ENCODE measurements at regions not wholly inside any gene's neighbourhood (a gene's known extent, or its start where the extent isn't known, plus 50 kb on each side); places are given as distances from the start of the nearest gene placed in this dataset.
"Not testable (repeated sequence)": the region's sequence is repeated elsewhere in the genome, so short reads cannot be mapped to it uniquely, and the experiment has no call there.

DNA sequence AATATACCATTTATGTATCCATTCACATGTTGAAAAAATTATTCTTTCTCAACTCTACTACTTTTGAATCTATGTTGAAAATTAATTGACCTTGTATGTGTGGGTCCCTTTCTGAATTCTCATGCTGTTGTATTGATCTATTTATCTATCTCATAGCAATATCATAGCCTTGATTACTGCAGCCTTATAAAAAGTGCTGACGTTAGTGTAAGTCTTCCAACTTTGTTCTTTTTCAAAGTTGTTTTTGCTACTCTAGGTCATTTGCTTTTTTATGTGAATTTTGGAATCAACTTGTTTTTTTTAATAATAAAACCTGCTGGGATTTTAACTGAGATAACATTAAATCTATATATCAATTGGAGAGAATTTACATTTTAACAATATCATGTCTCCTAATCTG, 52.2 kb upstream of the PAX3 start:
- DNase-seq, result no peak

DNA sequence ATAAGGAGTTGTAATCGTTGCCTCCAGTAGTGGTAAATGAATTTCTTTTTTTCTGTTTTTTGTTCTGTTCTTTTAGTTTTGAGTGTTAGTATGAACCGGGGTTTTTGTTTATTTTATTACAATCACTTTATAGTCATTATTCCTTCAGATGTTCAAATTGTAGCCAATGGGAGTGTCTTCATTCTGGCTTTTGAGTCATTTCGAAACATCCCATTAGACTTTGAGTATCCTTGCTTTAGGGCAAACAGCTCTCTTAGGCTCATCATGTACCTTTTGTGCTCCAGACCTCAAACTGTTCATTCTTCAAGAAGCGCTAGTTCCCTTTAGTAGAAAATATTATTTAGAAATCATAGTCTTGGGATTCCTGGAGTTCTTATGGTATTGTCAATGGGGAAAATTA, 54.2 kb upstream of the PAX3 start:
- DNase-seq, result no peak

DNA sequence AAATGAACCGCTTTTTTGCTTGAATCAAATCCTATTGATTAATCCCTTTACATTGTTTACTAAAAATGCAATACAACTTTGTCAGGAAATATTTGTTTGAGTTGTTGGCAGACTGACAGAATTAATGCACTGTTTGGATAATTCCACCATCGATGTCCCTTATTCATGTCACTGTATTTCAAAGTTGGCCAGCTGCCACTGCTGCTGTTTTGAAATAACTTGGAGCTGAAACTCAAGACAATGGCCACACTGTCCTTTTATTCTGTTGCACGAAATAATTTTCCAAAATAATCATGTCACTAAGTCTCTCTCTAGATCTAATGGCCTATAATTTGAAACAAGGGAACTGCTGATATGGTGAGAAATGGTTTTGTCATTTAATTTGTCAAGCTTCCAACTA, 55.2 kb upstream of the PAX3 start:
- DNase-seq, result no peak

DNA sequence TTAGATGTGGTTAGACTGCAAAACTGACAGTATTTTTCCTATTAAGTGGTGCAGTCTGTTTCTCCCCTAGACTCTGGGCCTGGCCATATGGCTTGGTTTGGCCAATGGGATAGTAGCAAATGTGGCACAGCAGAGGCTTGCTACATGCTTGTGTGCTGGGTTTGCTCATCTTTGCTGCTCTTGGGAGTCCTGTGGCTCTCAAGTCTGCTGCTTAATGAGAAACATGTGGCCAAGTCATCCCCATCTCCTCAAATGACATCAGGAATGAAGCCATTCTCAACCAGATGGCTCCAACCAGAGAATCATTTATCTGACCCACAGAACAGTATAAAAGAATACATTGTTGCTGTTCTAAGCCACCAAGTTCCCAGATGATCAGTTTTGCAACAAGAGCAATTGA, 57.1 kb upstream of the PAX3 start:
- DNase-seq, result no peak

DNA sequence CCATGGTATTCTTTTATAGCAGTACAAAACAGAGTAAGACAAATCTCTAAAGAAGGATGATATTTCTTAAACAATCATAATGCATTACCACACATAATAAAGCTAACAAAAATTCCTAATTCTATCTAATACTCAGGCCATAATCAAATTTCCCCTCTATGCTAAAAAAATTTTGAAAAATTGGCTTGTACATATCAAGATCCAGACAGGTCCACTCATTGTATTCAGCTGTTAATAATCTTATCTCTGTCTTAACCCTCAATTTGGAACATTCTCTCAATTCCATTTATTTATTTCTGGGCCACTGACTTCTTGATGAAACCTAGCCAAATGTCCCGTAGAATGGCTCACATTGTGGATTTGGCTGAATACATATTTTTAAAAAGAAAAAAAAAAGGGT, 59.1 kb upstream of the PAX3 start:
- DNase-seq, result no peak

DNA sequence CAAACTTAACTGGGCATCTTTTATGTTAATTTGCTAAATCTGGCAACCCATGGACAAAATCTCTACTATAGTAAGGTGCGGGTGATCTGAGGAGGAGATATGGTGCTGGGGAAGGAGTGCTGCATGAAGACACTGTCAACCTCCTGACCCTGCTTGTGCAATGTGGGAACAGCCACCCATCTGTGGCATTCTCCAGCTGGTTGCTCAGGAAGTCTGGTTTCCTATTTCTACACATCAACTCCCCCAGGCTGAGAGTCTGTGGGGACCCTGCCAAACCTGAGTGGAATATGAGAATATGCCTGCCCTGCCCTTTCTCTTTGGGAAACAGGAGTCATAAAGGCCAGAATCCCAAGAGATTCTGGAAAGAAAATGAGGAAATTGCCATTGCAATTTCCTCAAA, 60.1 kb upstream of the PAX3 start:
- peak; percentile 29 for DNase-seq

DNA sequence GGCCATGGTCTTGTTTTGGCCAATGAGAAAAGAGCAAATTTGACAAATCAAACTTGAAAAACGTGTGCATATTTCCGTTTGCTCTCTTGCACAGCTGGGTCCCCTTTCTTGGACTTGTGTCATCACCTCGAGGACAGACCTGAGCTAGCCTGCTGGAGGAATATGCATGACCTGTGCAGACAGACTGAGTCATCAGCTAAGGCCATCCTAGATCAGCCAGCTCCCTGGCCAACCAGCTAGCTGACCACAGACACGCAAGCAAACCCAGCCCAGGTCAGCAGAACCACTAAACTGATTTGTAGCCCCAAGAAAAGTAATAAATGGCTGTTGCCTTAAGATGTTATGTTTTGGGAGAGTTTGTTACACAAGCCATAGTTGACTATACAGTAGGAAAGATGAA, 61.3 kb upstream of the PAX3 start:
- DNase-seq, result no peak

DNA sequence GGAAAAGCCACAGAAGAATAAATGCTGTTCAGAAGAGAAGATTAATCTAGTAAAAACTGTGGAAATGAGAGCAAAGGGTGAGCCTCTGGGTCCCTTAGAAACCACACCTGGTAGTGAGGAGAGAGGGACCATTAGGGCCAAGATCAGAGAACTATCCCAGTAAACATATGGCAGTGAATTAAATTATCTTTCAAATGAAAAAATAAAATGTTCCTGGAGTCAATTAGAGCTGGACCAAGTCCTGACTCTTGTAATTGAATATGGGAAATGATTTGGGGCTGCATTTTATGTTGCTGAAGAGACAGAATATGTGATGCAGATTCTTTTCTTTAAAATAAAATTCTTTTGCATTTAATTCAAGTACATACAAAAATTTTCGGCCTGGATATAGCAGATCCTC, 62.2 kb upstream of the PAX3 start:
- no peak for DNase-seq

DNA sequence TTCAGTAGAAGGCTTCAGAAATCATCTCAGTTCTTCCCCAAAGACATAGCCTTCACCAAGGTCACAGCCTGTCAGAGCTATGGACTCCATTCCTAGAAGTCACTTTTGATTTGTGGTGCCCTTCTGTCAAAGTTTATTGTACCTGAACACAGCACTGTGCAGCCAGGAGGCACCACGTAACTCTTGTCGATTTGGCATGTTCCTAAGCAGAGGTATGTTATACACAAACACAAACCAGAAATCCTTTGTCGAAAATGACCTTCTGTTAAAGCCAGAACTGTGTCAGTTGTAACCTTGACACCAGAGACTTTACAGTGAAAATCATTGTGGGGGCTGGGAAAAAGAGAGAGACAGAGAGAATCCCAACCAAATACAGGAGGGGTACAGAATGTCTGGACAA, 62.6 kb upstream of the SGPP2 start:
- no peak for DNase-seq

DNA sequence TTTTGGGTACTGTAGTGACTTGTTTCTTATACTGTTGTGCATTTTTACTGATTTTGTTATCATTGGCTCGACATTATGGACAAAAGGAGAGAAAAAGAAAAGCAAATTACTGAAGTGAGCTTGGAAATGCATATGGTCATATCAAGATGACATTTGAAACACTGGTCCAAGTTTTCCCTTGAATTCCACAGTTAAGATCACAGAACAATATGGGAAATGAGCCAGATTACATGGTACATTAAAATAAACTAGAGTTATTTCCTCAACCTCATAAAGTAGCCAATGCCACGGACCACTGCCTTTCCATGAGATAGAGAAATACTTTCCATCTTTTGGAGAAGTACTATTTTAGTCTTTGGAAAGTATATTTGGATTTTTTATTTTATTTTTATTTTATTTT, 62.0 kb upstream of the SGPP2 start:
- DNase-seq, result no peak

DNA sequence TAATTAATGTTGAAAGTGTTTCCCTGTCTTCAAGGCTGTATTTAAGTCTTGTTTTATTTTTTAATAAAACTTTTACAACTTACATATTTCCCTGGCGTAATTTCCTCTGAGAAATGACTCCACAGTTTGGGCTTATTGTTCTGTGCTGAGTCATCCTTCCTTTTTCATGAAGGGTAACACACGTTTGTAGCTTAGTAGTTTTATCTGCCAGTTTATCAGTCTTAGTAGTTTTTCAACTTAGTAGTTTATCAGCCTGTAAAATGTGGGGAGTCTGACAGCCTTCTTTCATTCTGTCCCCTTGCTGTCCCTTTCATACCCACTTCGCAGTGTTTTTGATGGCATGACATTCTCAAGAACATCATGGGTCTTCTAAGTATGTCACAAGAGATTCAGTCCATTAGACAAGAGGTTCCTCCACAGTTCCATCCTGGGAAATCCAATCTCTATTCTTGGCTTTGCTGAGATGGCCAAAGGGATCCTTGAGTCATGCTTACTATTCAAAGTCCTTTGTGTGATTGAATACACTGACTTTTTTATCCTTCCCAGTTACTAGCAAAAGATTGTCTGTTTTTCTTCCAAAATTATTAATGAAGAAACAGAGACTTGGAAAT, 60.0 kb upstream of the SGPP2 start:
- no peak for DNase-seq

DNA sequence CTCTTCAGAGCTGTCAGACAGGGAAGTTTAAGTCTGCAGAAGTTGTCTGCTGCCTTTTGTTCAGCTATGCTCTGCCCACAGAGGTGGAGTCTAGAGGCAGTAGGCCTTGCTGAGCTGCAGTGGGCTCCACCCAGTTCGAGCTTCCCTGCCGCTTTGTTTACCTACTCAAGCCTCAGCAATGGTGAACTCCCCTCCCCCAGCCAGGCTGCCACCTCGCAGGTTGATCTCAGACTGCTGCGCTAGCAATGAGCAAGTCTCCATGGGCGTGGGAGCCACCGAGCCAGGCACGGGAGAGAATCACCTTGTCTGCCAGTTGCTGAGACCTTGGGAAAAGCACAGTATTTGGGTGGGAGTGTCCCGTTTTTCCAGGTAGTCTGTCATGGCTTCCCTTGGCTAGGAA, 56.1 kb upstream of the SGPP2 start:
- DNase-seq, result not testable (repeated sequence)

DNA sequence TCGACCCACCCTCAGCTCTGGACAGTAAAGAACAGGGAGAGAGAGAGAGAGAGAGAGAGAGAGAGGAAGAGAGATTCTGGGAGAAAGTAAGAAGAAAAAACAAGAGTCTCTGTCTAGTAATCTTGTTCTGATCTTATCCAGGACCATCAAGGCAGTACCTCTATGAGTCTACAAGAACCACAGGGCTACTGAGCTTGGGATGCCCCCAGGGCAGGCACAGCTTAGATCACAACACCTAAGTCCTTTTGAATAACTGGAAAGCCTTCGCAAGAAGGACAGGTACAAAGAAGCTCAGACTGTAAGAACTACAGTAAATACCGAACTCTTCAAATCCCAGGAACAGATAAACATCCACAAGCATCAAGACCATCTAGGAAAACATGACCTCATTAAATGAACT, 51.4 kb upstream of the SGPP2 start:
- no peak for DNase-seq
